ENCODE measurements at regions not wholly inside any gene's neighbourhood (a gene's known extent, or its start where the extent isn't known, plus 50 kb on each side); places are given as distances from the start of the nearest gene placed in this dataset.

GRCh38 chr4:165678936-165679325 lies 194.1 kb upstream of the TLL1 start:
- Histone ChIP-seq H3K4me3 (ENCODE audit: low read depth in 1 of 3, low read length in 3 of 3) (no peak overlapping the region), H3K4me1 (ENCODE audit: control insufficient read depth in 4 of 4, insufficient read depth in 4 of 4, low read length in 3 of 4) (no peaks in the 10 kb centered on the region), H3K36me3 (ENCODE audit: control insufficient read depth in 4 of 4, insufficient read depth in 3 of 4, low read depth in 1 of 4, low read length in 3 of 4) (no peaks in the 10 kb centered on the region), H3K9ac (ENCODE audit: low read depth in 1 of 2, low read length in 2 of 2) (no peak overlapping the region), H3K27ac (ENCODE audit: low read depth in 1 of 2, low read length in 2 of 2) (no peak overlapping the region), H3K9me3 (ENCODE audit: control insufficient read depth in 4 of 4, low read length in 3 of 4) (no peaks in the 10 kb centered on the region), H3K27me3 (ENCODE audit: control insufficient read depth in 4 of 4, insufficient read depth in 4 of 4, low read length in 3 of 4) (no peaks in the 10 kb centered on the region)
- TF ChIP-seq EGR1 (IDR thresholded peaks at IDR 0.05; ENCODE audit: low read depth in 2 of 2) (no peak), HNF4G (IDR thresholded peaks at IDR 0.05) (no peak)
- no peak for DNase-seq (ENCODE audit: low spot score)
- WGBS = 89% methylated on average over 1 of the region's 1 CpG

- no peak for DNase-seq (ENCODE audit: low spot score)
- H3K27ac ChIP-seq (ENCODE audit: low read depth in 1 of 2, low read length in 2 of 2) = no peak overlapping the region
- 92% methylated on average over 5 of the region's 5 CpGs for WGBS
- no peaks in the 10 kb centered on the region for H3K36me3 ChIP-seq (ENCODE audit: control insufficient read depth in 4 of 4, insufficient read depth in 3 of 4, low read depth in 1 of 4, low read length in 3 of 4)
- H3K27me3 ChIP-seq (ENCODE audit: control insufficient read depth in 4 of 4, insufficient read depth in 4 of 4, low read length in 3 of 4) = no peaks in the 10 kb centered on the region
- H3K9ac ChIP-seq (ENCODE audit: low read depth in 1 of 2, low read length in 2 of 2) = no peak overlapping the region
- TF ChIP-seq RAD21 (IDR thresholded peaks at IDR 0.05) (no peak), TAF1 (conservative IDR thresholded peaks at IDR 0.05) (no peak), HNF4A (conservative IDR thresholded peaks at IDR 0.05) (no peak), NR2F2 (IDR thresholded peaks at IDR 0.05) (no peak)
- no peaks in the 10 kb centered on the region for H3K4me1 ChIP-seq (ENCODE audit: control insufficient read depth in 4 of 4, insufficient read depth in 4 of 4, low read length in 3 of 4)
- no peak overlapping the region for H3K4me3 ChIP-seq (ENCODE audit: low read depth in 1 of 3, low read length in 3 of 3)
- no peaks in the 10 kb centered on the region for H3K9me3 ChIP-seq (ENCODE audit: control insufficient read depth in 4 of 4, low read length in 3 of 4)
Measured at GRCh38 chr4:165680821-165681220, 192.2 kb upstream of the TLL1 start.

GRCh38 chr4:165682611-165683010 lies 190.4 kb upstream of the TLL1 start:
- Histone ChIP-seq H3K4me3 (ENCODE audit: low read depth in 1 of 3, low read length in 3 of 3) (no peak overlapping the region), H3K36me3 (ENCODE audit: control insufficient read depth in 4 of 4, insufficient read depth in 3 of 4, low read depth in 1 of 4, low read length in 3 of 4) (no peaks in the 10 kb centered on the region), H3K27ac (ENCODE audit: low read depth in 1 of 2, low read length in 2 of 2) (no peak overlapping the region), H3K9me3 (ENCODE audit: control insufficient read depth in 4 of 4, low read length in 3 of 4) (no peaks in the 10 kb centered on the region), H3K4me1 (ENCODE audit: control insufficient read depth in 4 of 4, insufficient read depth in 4 of 4, low read length in 3 of 4) (no peaks in the 10 kb centered on the region), H3K27me3 (ENCODE audit: control insufficient read depth in 4 of 4, insufficient read depth in 4 of 4, low read length in 3 of 4) (no peaks in the 10 kb centered on the region), H3K9ac (ENCODE audit: low read depth in 1 of 2, low read length in 2 of 2) (no peak overlapping the region)
- no peak for TF ChIP-seq RXRA (IDR thresholded peaks at IDR 0.05)
- TF ChIP-seq TAF1 (conservative IDR thresholded peaks at IDR 0.05) = no peak
- TF ChIP-seq MAX (IDR thresholded peaks at IDR 0.05) = no peak
- no peak for TF ChIP-seq FOXA2 (IDR thresholded peaks at IDR 0.05)
- no peak for TF ChIP-seq GABPA (IDR thresholded peaks at IDR 0.05 in 1 of 2, conservative IDR thresholded peaks at IDR 0.05 in 1 of 2)
- no peak for TF ChIP-seq REST (IDR thresholded peaks at IDR 0.05)
- TF ChIP-seq EGR1 (IDR thresholded peaks at IDR 0.05; ENCODE audit: low read depth in 2 of 2) = no peak
- TF ChIP-seq ZBTB33 (IDR thresholded peaks at IDR 0.05) = no peak
- TF ChIP-seq RAD21 (IDR thresholded peaks at IDR 0.05) = no peak
- TF ChIP-seq HNF4G (IDR thresholded peaks at IDR 0.05) = no peak
- no peak for TF ChIP-seq ATF3 (IDR thresholded peaks at IDR 0.05)
- TF ChIP-seq YY1 (IDR thresholded peaks at IDR 0.05) = no peak
- no peak for TF ChIP-seq SP1 (IDR thresholded peaks at IDR 0.05)
- DNase-seq (ENCODE audit: low spot score) = no peak
- 0% methylated on average over 1 of the region's 1 CpG for WGBS
